GM19023 (cell line): ENCODE measurements at regions not wholly inside any gene's neighbourhood (a gene's known extent, or its start where the extent isn't known, plus 50 kb on each side); places are given as distances from the start of the nearest gene placed in this dataset.

Experiments
- ATAC-seq: cut with Tn5 transposase; IDR thresholded peaks from one replicate; pipeline ENCODE4 v1.9.1; 2021; ENCODE audit warnings: mild to moderate bottlenecking, moderate library complexity; ENCODE audit not compliant: unreplicated experiment

DNA sequence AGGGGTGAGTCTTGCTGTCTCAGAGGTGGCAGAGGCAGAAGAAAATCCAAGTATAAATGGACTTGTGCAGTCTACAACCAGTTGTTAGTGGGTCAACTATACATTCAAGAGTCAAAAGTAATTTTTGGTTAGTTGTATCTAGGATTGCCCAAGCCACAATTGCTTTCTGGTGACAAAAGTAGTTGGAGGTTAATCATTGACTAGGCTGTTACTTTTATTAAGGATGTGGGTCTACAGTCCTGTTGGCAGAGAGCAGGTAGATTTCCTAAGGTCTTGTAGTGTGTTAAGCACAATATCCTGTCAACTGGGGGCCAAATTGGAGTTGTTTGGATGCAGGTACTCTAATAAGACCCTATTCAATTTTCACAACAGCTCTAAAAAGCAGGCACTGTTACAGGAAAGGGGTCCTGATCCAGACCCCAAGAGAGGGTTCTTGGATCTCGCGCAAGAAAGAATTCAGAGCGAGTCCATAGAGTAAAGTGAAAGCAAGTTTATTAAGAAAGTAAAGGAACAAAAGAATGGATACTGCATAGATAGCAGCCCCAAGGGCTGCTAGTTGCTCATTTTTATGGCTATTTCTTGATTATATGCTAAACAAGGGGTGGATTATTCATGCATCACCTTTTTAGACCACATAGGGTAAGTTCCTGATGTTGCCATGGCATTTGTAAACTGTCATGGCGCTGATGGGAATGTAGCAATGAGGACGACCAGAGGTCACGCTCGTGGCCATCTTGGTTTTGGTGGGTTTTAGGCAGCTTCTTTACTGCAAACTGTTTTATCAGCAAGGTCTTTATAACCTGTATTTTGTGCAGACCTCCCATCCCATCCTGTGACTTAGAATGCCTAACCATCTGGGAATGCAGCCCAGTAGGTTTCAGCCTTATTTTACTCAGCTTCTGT lies 232.6 kb upstream of the SRRM4 start:
- no peak for ATAC-seq

DNA sequence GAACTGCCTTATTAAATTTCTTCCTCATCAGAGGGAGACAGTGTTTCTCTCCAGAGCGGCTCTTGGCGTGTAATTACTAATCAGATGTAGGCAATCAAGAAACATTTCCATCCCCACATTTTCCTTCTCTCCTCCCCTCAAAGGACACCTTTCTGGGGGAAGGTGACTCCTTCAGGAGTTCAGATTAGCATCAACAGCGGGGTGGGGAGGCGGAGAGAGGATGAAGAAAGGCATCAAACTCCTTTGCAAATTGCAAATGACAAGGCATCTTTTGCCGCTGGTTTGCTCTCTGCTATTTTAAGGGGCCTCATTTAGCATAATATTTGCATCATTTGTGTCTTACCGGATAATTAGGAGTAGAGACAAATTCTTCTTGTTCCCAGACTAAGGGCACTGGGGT lies 231.7 kb upstream of the SRRM4 start:
- no peak for ATAC-seq

DNA sequence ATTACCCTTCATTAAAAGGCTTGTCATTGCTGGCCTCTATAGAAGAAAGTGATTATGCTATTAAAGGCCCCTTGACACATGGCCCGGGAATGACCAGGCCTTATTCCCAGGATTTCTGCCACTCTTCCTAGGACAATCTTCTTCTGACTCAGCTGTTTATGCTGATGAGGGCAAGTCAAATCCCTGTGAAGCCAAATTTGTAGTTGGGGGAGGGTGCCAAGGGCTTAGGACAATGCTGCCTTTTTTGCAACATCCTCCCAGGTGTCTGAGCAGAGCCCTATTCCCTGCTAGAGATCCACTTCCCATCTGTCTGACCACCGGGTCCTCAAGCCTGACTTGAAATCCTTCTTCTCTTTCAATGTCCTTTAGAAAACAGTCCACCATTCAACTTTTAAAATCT lies 230.7 kb upstream of the SRRM4 start:
- no peak for ATAC-seq

DNA sequence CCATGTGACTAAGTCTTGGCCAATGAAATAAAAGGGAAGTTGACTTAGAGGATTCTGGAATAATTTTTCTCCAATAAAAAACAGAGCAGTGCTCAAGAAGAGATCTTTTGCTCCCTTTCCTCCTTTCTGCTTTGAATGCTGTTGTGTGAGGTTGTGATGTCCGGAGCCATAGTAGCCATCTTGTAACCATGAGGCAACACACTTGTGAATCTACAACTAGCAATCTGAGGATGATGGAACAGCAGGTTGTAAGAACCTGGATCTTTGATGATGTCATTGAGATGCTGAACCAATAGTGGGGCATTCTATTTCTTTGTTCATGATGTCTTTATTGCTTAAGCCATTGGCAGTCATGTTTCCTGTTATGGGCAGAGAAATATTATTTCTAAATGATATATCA lies 230.0 kb upstream of the SRRM4 start:
- no peak for ATAC-seq

DNA sequence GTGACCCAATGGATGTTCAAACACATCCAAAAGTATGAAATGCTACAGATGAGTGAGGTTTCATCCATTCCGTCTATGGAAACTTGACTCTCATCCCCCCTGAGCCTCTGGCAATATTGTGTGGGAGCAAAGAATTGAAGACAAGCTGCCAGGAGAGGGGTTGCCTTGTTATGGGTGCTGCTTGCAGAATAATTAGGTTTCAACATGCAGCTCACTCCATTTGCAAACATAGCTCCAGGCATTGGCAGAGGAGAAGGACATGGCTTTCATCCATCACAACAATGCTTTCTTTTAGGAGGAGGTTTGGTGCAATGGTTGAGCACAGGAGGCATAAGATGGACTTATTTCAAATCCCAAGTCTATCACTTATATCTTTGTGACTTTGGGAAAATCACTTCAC lies 220.7 kb upstream of the SRRM4 start:
- ATAC-seq = no peak

DNA sequence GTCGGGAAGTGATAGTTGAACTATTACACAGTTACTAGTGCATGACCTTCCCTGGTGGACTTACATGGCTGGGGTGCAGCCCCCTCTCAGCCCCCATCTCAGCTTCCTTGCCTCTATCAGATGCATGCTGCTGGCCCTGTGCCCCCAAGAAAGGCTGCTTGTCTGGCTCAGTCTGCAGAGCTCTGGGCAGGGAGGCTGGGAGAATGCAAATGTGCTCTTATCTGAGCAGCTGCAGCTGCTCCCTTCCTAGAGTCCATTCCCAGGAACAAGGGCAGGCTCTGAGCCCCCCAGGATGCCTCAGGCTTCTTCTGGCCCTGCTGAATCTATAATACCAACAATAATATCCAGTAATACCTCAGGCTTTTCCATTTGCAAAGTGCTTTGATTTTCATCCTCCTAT lies 218.1 kb upstream of the SRRM4 start:
- no peak for ATAC-seq

DNA sequence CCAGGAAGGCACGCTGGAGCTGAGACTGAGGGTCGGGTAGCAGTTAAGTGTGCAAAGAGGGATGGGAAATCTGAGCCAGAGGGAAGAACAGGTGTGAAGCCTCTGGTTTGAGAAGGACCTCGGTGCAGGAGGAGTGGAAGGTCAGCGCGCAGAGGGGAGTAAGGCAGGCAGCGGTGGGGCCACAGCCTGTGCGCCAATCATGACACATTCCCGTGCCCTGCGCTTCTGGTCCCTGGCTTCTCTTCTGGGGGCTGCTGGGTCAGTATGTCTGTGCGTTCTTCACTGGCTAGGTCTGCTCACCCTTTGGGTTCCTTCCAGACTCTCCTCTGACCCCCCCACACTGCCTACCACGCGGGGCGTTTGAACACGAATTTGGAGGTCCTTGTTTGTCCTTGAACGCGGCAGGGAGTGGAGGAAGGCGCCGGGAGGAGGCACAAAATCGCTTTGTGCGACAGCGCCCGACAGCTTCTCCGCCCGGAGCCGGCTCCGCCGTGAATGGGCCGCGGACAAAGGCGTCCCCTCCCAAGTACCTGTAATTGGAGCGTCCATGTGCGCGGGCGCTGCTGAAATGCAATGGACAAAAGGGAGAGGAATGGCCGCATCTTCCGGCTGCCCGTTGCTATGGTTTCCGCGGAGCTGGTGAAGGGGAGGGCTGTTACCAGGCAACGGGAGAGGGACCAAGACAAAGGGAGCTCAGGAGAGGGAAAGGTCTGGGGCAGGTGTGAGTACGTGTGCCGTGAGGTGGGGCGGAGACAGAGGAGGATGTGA lies 207.2 kb upstream of the SRRM4 start:
- no peak for ATAC-seq

DNA sequence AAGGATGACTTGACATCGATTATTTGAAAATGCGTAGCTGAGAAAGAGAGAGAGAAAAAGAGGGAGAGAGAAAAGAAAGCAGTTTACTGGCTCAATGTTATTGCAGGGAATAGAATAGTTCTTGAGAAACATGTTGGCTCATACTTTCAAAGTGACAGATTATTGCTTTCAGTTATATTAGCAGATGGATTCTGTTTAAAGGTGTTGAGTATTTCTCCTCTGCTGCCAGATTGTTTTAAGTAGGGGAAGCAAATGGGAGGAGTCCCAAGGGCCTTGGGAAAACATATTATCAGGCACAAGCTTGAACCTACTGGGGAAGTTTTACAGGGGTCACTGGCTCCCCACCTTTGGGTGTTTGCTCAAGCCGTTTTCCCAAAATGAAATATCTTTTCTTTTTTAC lies 203.8 kb upstream of the SRRM4 start:
- ATAC-seq = no peak

DNA sequence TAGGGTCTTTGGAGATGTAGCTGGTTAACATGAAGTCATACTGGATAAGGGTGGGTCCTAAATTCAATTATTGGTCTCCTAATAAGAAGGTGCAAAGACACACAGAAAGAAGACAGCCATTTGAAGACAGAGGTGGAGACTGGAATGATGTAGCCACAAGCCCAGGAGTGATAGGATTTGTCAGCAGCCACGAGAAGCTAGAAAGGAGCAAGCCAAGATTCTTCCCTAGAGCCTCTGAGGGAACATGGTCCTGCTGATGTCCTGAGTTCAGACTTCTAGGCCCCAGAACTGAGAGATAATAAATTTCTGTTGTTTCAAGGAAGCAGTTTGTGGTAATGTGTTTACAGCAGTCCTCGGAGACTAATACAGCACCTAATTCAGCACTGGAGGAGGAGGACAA lies 203.3 kb upstream of the SRRM4 start:
- ATAC-seq = no peak

DNA sequence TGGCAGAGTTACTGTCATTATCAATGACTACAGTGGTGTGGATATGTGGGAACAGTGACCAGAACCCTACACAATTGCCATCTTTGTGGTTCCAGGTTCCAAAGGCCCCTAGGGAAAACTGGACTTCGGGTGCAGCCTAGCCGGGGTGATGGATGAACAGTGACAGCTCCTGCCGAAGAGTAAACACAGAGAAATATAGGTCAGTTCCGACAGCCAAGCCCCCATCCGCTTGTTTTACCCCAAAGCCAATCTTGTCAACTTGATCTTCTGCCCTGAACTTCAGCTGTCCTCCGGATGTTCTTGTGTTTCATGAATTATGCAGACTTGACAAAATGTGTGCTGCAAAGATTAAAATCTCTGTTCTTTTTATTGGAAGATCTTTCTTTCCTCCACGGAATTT lies 200.4 kb upstream of the SRRM4 start:
- no peak for ATAC-seq

DNA sequence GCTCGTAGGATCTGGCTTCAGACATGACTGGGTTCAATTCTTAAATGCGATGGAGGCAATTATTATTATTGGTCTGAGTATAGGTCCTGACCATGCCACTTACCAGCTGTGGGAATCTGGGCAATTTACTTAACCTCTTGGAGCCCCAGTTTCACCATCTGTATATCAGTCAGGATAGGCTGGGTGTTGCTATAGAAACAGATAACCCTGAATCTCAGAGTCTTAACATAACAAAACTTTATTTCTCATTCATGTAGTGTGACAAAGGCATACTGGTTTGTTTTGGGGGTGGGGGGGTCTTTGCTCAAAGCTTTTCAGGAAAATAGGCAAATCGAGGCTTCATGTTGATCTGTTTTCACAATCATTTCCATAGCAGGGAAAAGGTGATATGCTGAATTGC lies 199.6 kb upstream of the SRRM4 start:
- ATAC-seq = no peak

DNA sequence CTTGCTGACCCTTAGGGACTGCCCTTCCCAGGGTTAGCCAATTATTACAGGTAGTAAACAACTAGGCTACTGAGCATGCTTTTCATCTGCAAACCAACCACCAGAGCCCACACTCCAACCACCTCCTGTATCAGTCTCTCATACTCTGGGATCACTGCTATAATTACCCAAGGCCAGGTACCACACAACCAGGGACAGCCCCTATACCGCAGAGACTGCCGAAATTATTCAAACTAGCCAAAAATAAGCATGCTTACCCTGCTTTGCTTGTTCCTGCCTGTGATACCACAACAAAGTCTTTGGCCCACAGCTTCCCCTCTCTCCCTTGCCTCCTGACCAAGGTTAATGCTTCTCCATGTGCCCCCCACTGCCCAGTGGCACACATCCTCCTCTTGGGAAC lies 197.6 kb upstream of the SRRM4 start:
- ATAC-seq = no peak

DNA sequence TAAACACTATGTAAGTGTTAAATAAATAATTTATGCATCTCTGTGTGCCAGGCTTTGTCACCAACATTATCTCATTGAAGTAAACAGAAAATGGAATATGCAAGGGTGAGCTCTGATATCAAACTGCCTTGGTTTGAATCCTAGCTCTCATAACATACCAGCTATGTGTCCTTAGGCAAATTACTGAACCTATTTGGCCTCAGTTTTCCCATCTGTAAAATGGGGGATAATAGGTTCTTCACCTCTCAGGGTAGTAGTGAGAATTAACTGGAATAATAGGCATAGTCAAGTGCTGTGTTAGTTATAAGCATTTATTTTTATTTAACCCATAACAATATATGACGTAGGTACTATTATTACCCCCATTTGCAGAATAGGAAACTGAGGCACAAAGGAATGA lies 190.8 kb upstream of the SRRM4 start:
- ATAC-seq = no peak

DNA sequence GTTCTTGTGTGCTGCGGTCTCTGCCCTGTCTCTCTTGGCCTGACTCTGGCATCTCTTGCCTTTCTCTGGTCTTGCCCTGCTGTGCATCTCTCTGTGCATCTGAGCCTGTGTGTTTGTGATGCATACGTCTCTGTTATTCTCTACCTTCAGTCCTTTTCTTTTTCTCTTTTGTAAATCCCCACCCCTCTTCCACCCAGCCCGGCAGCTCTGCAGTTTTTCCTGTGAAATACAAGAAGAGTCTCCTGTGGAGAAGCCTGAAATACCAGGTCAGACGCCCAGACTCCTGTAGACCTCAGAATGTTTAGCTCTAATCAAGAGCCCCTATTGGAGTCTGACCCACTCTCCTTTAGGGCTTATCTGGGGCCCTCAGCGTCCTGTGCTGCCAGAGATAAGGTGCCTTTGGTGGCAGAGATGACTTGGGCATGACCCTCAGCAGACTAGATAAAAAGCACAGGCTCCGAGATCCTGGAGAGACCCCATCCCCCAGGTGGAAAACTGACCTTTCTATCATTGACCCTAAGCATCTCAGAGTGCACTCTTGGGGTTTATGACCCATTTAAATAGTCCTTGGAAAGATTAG lies 167.5 kb upstream of the SRRM4 start:
- no peak for ATAC-seq

DNA sequence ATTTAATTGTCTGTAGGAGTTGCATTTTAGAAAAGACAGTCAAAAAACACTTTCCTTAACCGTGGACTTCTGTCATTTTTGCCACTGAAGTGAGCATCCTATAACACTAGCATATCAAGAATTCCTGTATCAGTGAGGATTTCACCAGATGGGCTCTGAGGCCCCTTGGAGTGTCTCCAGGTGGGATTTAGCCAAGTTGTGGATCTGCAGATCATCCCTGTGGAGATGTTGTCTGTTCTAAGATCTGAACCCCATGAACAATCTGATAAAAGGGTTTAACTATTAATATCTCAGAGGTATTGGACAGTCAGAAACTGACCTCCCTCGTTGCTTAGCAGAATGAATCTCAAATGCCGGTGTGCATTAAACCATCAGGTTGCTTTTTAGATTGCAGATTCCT lies 165.0 kb upstream of the SRRM4 start:
- ATAC-seq = no peak

DNA sequence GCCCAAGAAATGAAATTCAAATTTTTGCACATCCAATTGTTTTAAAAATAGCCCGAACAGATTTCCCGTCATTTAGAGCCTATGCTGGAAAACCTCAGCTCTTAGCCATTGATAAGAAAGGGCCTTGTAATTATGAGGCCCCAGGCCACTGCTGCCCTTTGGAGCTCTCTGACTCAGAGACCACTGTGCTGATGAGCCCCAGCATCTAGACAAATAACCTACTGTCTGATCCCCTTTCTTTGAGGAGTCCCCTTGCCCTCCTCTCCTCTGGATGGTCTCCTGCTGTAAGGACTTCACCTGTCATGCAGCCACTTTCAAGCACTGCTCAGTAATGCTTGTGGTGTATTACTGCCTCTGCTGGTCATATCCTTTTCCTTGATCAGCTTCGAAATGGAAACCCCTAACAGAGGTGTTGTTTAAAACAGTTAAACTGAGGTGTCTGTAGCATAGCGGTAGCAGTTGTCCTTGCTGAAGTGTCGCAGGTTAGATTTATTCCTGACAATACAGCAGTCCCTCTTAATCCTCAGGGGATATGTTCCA lies 159.9 kb upstream of the SRRM4 start:
- ATAC-seq = no peak

DNA sequence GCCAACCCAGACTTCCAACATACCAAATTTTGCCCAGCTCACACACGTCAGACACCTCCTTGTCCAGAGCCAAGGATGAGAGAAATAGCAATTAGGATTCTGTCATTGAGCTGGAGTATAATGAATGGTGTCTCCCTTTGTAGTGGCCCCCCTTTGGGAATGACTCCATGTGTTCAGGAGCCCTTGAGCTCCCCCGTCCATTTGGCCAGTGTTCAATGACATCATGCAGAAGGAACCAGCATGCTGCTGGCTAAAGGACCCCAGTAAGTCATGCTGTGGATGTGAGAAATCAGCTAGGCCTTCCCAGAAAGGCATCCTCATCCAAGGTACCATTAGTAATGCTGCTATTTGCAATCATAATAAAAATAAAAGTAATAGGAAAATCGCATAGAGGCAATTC lies 158.8 kb upstream of the SRRM4 start:
- ATAC-seq = no peak

DNA sequence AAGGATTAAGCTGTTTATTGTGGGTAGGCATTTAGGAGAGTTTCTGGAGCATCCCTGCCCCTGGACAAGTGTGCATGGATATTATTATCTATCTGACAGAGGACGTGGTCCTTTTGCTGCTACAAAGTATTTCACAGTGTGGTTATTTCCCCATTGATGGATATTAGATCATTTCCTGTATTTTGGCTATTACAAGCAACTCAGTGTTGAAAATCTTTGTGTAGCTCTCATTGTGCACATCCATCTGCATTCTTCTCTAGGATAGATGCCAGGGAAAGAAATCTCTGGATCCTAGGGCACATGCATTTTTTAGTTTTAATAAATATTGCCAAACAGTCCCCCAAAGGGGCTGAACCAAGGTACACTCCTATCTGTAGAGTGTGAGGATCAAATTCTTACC lies 154.3 kb upstream of the SRRM4 start:
- no peak for ATAC-seq

DNA sequence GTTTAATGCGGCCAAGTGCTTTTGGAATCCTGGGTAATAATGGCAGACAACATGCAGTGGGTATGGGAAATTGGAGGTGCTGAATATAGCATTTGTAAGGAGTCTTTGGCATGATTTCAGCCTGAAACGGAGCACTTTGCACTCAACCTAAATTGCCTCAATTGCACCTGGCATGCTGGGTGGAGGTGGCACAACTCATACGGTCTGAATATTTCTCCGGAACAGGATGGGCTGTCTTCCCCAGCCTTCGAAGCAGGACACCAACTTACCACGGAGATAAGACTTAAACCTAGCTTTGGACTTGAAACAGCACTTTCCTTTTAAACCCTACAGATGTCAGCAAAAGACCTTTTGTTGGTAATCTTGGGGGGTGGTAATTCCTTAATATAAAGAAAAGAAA lies 153.7 kb upstream of the SRRM4 start:
- ATAC-seq = no peak

DNA sequence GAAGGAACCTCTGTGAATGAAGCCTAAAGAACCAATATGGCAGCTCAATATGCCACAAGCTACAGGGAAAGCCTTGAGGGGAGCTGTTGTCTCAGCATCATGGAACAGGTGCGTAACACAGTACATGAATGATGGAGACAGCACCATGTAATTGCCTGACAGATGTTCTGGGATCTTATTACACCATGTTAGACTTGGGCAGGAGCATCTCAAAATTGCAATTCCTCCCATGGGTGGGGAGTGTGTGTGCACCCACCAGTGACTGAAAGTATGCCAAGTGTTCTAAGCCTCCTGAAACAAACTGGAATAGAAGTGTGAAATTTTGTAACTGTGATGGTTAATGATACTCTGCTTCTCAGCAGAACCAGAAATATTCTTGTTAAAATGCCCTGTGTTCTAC lies 151.0 kb upstream of the SRRM4 start:
- ATAC-seq = no peak

DNA sequence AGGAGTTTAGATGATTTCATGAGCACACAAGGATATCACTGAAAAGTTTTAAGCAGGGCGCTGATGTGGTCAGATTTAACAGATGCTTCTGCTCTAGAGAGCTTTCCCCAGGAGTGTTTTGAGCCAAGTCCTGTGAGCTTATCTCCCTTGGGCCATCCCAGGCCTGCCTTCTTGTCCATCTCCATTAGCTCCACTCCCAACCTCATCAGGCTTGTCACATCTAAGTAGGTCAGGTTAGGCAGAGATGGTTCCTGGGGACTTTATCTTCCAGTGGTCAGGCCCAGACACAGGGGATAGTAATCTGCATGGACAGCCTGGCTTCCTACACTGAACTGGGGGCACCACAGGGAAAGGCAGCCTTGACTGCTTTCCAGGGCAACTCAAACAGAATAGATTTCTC lies 145.4 kb upstream of the SRRM4 start:
- no peak for ATAC-seq

DNA sequence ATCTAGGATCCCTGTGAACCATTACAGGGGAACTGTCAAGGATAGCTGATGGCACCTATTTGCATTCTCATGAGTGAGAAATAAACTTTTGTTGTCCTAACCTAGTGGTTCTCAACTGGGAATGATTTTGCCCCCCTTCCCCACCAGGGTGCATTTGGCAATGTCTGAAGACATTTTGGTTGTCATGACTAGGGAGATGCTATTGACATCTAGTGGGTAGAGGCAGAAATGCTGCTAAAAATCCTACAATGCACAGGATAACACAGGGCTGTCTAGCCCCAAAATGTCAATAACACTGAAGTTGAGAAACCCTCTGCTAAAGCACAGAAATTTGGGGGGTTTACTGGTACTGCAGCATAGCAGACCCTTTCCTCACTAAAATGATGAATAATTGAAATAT lies 140.9 kb upstream of the SRRM4 start:
- ATAC-seq = no peak
